Esophagus squamous epithelium (tissue), 5 donors: ENCODE measurements at regions not wholly inside any gene's neighbourhood (a gene's known extent, or its start where the extent isn't known, plus 50 kb on each side); places are given as distances from the start of the nearest gene placed in this dataset.

Experiments
- DNase-seq: peaks from one replicate; lab custom pipeline; 2025; lab: John Stamatoyannopoulos, UW
- H3K27ac ChIP-seq, 4 donors: fragments of 200-600 bp; sonication (generic); one replicate each; pipeline ENCODE4 v1.5.1; 2016 to 2019; ENCODE audit warnings: mild to moderate bottlenecking in 1 of 4
- H3K27me3 ChIP-seq, 4 donors: fragments of 200-600 bp; sonication (generic); 1 replicate in 3 of 4; 2 replicates in 1 of 4; pipeline versions ENCODE4 v1.5.1 to v1.6.0; 2017 to 2021; ENCODE audit warnings: antibody characterized with exemption in 1 of 4
- H3K36me3 ChIP-seq, 3 donors: fragments of 200-600 bp; sonication (generic); one replicate each; pipeline ENCODE4 v1.5.1; 2016 to 2019
- H3K4me1 ChIP-seq, 3 donors: fragments of 200-600 bp; sonication (generic); one replicate each; pipeline ENCODE4 v1.5.1; 2017 to 2019
- H3K4me3 ChIP-seq, 4 donors: fragments of 200-600 bp; sonication (generic); 1 replicate in 3 of 4; 2 replicates in 1 of 4; pipeline ENCODE4 v1.5.1; 2016 to 2019; ENCODE audit warnings: mild to moderate bottlenecking in 2 of 4, moderate library complexity in 1 of 4
- H3K9me3 ChIP-seq, 3 donors: fragments of 200-600 bp; sonication (generic); one replicate each; pipeline ENCODE4 v1.5.1; 2016 to 2019
- POLR2A ChIP-seq, 4 donors: fragments of 450-650 bp; IDR thresholded peaks; one replicate each; pipeline ENCODE4 v1.6.1; 2017; ENCODE audit warnings: antibody characterized with exemption in 4 of 4, mild to moderate bottlenecking in 4 of 4, moderate library complexity in 3 of 4
- WGBS, 2 donors: methylation state at CpG; one replicate each; pipeline ENCODE4 v1.1.5; 2018; 5-methylcytosine and 5-hydroxymethylcytosine counted together
- intact Hi-C: fragments of 100-400 bp; cut with DNase I; formaldehyde crosslinking; loops from one replicate; pipeline ENCODE4 v1.15.0; 2022
- TF ChIP-seq, protein P1 (sequence below), 6 experiments: fragments of 450-650 bp in 4 of 6; fragments of 200-600 bp in 2 of 6; sonication (generic) in 2 of 6; IDR thresholded peaks; one replicate each; pipeline ENCODE4 v1.5.1; 2016 to 2019; ENCODE audit warnings: antibody characterized with exemption in 6 of 6, mild to moderate bottlenecking in 4 of 6, moderate library complexity in 4 of 6
- donor health status: DM: yes; HTN: yes; CAD: no.

- Histone ChIP-seq H3K4me1 (no peaks in the 10 kb centered on the region), H3K27ac (no peak overlapping the region), H3K27me3 (no peaks in the 10 kb centered on the region), H3K36me3 (no peaks in the 10 kb centered on the region), H3K9me3 (no peaks in the 10 kb centered on the region), H3K4me3 (no peak overlapping the region)
- no peak for DNase-seq
- WGBS, 2 donors: 16 to 28% methylated on average over 3 of the region's 3 CpGs
- TF ChIP-seq, protein P1, sequence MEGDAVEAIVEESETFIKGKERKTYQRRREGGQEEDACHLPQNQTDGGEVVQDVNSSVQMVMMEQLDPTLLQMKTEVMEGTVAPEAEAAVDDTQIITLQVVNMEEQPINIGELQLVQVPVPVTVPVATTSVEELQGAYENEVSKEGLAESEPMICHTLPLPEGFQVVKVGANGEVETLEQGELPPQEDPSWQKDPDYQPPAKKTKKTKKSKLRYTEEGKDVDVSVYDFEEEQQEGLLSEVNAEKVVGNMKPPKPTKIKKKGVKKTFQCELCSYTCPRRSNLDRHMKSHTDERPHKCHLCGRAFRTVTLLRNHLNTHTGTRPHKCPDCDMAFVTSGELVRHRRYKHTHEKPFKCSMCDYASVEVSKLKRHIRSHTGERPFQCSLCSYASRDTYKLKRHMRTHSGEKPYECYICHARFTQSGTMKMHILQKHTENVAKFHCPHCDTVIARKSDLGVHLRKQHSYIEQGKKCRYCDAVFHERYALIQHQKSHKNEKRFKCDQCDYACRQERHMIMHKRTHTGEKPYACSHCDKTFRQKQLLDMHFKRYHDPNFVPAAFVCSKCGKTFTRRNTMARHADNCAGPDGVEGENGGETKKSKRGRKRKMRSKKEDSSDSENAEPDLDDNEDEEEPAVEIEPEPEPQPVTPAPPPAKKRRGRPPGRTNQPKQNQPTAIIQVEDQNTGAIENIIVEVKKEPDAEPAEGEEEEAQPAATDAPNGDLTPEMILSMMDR (IDR thresholded peaks at IDR 0.05): no peak
- TF ChIP-seq POLR2A (IDR thresholded peaks at IDR 0.05): no peak
- intact Hi-C loops: no loop called here
Observed at GRCh38 chr16:5385811-5386210, 288.2 kb upstream of the EEF2KMT start.

- H3K27ac ChIP-seq: no peak overlapping the region
- no peak for TF ChIP-seq POLR2A (IDR thresholded peaks at IDR 0.05)
- TF ChIP-seq, protein P1 (IDR thresholded peaks at IDR 0.05): no peak
- 81 to 97% methylated on average over 2 of the region's 2 CpGs for WGBS, 2 donors
- no peaks in the 10 kb centered on the region for H3K36me3 ChIP-seq
- H3K4me1 ChIP-seq: no peaks in the 10 kb centered on the region
- no peaks in the 10 kb centered on the region for H3K9me3 ChIP-seq
- no peak overlapping the region for H3K4me3 ChIP-seq
- H3K27me3 ChIP-seq: peaks cover 0 to under 1% (median 0%) of the 10 kb centered on the region in 4 donors
- DNase-seq: no peak
- intact Hi-C loops: no loop called here
Observed at GRCh38 chr16:5385115-5385514, 287.5 kb upstream of the EEF2KMT start.

GRCh38 chr16:5383737-5384136, 286.1 kb upstream of the EEF2KMT start:
- intact Hi-C loops: no loop called here
- H3K27ac ChIP-seq: no peak overlapping the region

GRCh38 chr16:5382484-5382883, 284.9 kb upstream of the EEF2KMT start:
- TF ChIP-seq, protein P1 (IDR thresholded peaks at IDR 0.05): no peak
- no peak for TF ChIP-seq POLR2A (IDR thresholded peaks at IDR 0.05)
- H3K27ac ChIP-seq: no peak overlapping the region
- no peaks in the 10 kb centered on the region for H3K4me1 ChIP-seq
- H3K9me3 ChIP-seq: no peaks in the 10 kb centered on the region
- 68 to 78% methylated on average over 4 of the region's 4 CpGs for WGBS, 2 donors
- intact Hi-C loops: no loop called here
- H3K27me3 ChIP-seq: peaks cover 0 to 10% (median 0%) of the 10 kb centered on the region in 4 donors
- no peak for DNase-seq
- H3K36me3 ChIP-seq: no peaks in the 10 kb centered on the region
- H3K4me3 ChIP-seq: no peak overlapping the region

More at GRCh38 chr16:5383737-5384136, 286.1 kb upstream of the EEF2KMT start:
- H3K9me3 ChIP-seq: no peaks in the 10 kb centered on the region
- DNase-seq: no peak
- H3K27me3 ChIP-seq: peaks cover 0 to 9% (median 0%) of the 10 kb centered on the region in 4 donors
- 77% methylated on average over 2 of the region's 2 CpGs; no CpG with 5 or more reads in 1 of the 2 donors for WGBS, 2 donors
- no peak for TF ChIP-seq POLR2A (IDR thresholded peaks at IDR 0.05)
- TF ChIP-seq, protein P1 (IDR thresholded peaks at IDR 0.05): no peak
- no peak overlapping the region for H3K4me3 ChIP-seq
- no peaks in the 10 kb centered on the region for H3K36me3 ChIP-seq
- H3K4me1 ChIP-seq: no peaks in the 10 kb centered on the region

DNA sequence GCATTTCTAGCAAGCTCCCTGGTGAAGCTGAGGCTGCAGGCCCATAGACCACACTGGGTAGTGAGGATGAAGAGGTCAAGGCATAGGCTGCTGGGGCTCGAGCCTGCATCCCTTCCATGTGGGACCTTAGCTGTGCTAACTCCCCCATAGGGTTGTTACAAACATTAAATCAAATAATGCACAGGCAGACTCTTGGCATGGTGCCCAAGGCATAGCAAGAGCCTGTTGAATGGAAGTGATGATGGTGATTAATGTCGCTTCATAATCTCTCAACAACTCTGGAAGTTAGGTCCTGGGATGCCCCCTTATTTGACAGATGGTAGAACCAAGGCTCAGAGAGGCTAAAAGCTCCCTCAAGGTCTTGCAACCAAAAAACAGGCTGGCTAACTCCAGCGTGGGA, 283.9 kb upstream of the EEF2KMT start:
- DNase-seq: no peak
- intact Hi-C loops: no loop called here
- H3K4me1 ChIP-seq: no peaks in the 10 kb centered on the region
- no peaks in the 10 kb centered on the region for H3K36me3 ChIP-seq
- no peak overlapping the region for H3K4me3 ChIP-seq
- peaks cover 0 to 20% (median 0%) of the 10 kb centered on the region in 4 donors for H3K27me3 ChIP-seq
- H3K9me3 ChIP-seq: no peaks in the 10 kb centered on the region
- TF ChIP-seq, protein P1 (IDR thresholded peaks at IDR 0.05): no peak
- TF ChIP-seq POLR2A (IDR thresholded peaks at IDR 0.05): no peak
- 53 to 74% methylated on average over 2 to 3 of the region's 3 CpGs for WGBS, 2 donors
- H3K27ac ChIP-seq: no peak overlapping the region
